ENCODE measurements at regions not wholly inside any gene's neighbourhood (a gene's known extent, or its start where the extent isn't known, plus 50 kb on each side); places are given as distances from the start of the nearest gene placed in this dataset.

GRCh38 chr10:78359640-78360091 lies 326.0 kb downstream of the RPS24 start:
- TF ChIP-seq MAX (IDR thresholded peaks at IDR 0.05; ENCODE audit: low read depth) (no peak), CTCF (IDR thresholded peaks at IDR 0.05) (no peak), ZBTB33 (IDR thresholded peaks at IDR 0.05; ENCODE audit: borderline replicate concordance, low read depth) (no peak), SMC3 (IDR thresholded peaks at IDR 0.05; ENCODE audit: low read depth, low read length) (no peak)
